DMS79 treated with DMSO at 0.1 percent for 48 hours (cell line): ENCODE measurements at regions not wholly inside any gene's neighbourhood (a gene's known extent, or its start where the extent isn't known, plus 50 kb on each side); places are given as distances from the start of the nearest gene placed in this dataset.
A peak's percentile ranks its signal among the peaks of the same experiment; 100 is the strongest.
"Not testable (repeated sequence)": the region's sequence is repeated elsewhere in the genome, so short reads cannot be mapped to it uniquely, and the experiment has no call there.

Experiments used
- DNase-seq: peaks from one replicate; lab custom pipeline; 2025; lab: John Stamatoyannopoulos, UW

DNA sequence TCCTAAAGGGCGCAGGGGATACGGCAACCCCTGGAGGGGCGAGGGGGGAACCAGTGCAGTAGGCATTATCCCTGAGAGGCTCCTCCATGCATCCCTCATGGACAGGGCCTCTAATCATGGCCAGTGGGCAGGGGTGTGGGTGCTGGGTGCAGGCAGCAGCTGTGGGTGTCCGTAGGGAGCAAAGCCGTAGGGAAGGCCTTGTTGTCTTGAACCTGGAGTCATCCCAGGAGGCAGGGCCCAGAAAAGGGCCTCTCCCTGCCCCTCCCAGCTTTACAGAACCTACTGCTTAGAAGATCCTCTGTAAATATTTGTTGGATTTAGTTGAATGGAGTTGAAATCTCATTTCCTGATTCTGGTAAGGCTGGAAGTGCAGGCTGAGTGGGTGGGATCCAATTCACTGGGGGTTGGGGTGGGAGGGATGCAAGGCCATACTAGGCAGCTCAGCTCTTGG lies 207.0 kb upstream of the HAAO start:
- DNase-seq, result peak; percentile 73

DNA sequence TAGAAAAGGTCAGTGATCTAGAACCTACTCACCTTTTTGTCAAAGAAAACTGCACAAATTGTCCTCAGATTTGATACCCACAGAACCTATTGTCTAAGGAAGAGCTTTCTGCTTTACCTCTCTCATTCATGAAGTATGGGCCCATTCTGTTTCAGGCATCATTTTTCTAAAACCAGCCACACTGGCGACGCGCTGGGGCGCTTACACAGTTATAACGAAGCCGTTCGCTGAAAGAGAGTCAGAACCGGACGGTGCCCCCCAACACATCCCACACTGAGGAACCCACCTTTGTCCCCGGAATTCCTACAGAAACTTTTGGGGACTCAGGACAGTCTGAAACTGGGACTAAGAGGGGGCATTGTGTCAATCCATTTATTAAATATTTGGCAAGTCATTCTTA lies 206.3 kb upstream of the HAAO start:
- no peak for DNase-seq

DNA sequence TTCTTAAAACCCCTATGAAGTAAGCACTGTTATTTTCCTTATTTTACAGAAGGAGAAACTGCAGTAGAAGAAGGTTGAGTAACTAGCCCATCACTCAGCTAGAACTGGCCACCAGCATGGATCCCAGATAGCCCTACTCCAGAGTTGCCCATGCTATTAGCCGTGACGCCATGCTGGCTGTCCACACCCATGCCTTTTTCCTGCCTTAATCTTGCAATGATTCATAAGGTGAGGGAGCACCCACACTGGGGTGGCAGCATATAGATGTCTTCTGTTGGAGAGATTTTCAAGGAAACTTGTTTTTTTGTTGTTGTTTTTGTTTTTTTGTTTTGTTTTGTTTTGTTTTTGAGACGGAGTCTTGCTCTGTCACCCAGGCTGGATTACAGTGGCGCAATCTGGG lies 204.1 kb upstream of the HAAO start:
- no peak for DNase-seq

- DNase-seq, result no peak
Observed at GRCh38 chr2:42995752-42996422, 203.5 kb upstream of the HAAO start.

DNA sequence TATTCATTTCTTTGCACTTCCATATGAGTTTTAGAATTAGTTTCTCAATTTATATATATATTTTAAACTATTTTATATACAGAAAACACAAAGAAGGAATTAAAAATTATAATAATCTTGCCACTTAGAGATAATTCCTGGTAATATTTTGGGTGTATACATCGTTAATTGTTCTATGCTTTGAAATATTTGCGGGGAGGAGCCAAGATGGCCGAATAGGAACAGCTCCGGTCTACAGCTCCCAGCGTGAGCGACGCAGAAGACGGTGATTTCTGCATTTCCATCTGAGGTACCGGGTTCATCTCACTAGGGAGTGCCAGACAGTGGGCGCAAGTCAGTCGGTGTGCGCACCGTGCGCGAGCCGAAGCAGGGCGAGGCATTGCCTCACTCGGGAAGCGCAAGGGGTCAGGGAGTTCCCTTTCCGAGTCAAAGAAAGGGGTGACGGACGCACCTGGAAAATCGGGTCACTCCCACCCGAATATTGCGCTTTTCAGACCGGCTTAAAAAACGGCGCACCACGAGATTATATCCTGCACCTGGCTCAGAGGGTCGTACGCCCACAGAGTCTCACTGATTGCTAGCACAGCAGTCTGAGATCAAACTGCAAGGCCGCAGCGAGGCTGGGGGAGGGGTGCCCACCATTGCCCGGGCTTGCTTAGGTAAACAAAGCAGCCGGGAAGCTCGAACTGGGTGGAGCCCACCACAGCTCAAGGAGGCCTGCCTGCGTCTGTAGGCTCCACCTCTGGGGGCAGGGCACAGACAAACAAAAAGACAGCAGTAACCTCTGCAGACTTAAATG lies 197.1 kb upstream of the HAAO start:
- DNase-seq, result not testable (repeated sequence)

DNA sequence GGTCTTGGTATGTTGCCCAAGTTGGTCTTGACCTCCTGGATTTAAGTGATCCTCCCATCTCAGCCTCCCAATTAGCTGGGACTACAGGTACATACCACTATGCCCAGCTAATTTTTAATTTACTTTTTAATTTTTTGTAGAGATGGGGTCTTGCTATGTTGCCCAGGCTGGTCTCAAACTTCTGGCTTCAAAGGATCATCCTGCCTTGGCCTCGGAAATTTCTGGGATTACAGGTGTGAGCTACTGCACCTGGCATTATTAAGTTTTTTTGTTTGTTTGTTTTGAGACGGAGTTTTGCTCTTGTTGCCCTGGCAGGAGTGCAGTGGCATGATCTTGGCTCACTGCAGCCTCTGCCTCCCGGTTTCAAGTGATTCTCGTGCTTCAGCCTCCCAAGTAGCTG lies 195.7 kb upstream of the HAAO start:
- not testable (repeated sequence) for DNase-seq

DNA sequence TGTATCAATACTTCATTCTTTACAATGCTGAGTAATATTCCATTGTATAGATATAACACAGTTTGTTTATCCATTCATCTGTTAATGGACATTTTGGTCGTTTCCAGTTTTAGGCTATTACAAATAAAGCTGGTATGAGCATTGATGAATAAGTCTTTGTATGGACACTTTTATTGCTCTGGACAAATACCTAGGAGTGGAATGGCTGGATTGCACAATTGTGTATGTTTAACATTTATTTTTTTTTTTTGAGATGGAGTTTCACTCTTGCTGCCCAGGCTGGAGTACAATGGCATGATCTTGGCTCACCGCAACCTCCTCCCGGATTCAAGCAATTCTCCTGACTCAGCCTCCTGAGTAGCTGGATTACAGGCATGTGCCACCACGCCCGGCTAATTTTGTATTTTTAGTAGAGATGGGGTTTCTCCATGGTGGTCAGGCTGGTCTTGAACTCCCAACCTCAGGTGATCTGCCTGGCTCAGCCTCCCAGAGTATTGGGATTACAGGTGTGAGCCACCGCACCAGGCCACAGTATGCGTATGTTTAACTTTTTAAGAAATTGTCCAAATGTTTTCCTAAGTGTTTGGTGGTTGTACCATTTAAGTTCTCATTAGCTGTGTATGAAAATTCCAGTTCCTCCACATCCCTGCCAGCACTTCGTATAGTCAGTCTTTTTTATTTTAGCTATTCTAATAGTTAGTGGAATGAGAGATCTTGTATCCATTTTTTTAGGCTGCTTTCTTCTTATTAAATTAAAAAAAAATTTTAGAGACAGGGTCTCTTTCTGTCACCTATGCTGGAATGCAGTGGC lies 194.9 kb upstream of the HAAO start:
- DNase-seq, result no peak

DNA sequence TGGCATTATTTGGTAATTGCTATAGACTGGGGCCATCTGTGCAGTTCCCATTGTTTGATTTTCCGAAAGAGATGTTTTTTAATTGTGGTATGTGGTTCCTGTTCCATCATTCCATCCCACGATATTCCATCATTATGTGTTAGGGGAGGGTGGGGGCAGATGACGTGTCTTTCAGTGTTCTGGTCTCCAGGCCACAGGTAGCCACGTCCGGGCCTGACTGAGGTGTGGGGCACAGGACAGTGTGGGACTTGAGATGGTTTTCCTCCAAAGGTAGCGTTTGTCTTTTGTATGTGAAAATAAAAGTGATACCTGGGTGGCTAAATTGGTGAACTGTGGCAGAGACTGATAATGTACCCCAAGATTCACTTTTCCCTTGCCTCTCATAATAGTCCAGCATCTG lies 192.2 kb upstream of the HAAO start:
- no peak for DNase-seq

DNA sequence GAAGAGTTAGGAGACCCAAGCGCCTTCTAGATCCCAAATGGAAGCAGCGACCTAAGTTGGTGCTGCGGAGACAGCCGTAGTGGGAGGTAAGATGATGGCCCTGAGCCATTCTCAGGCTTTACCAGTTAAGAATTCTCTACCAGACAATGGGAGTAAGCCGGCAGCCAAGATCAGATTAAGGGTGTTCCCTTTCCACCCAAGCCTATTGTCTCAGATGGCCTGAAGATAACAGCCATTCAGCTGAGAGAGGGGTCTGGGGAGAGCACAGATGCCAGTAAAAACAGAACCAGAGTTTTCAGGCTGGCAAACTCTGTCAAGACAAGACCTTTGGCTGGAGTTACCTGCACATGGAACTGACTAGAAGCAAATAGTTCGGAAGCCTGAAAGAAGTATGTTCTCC lies 191.7 kb upstream of the HAAO start:
- no peak for DNase-seq

GRCh38 chr2:42980764-42981416 lies 188.5 kb upstream of the HAAO start:
- DNase-seq, result no peak

GRCh38 chr2:42979870-42980763 lies 187.7 kb upstream of the HAAO start:
- no peak for DNase-seq

GRCh38 chr2:42979416-42979869 lies 187.1 kb upstream of the HAAO start:
- no peak for DNase-seq

DNA sequence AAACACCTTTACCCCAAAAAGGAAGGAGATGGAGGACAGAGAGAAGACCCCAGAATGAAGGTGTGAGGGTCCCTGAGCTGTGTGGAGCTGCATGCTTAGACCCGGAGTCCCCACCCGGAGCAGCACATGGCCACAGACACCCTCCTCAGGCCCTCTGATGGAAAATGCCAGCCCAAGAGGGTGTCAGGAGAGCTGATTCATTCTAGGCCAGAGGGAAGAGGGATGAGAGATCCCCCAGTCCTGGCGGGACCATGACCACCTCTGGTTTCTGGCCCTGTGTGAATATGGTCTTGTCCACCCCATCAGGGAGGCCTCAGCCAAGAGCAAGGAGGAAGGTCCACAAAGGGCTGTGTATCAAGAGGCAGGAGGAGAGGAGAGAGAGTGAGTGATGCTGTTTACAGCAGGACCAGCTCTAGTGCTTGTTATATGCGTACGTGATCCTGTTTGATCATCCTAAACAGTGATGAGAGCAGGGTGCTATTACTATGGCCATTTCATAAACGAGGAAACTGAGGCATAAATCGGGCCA lies 186.6 kb upstream of the HAAO start:
- DNase-seq, result no peak

- DNase-seq, result no peak
Observed at GRCh38 chr2:42978175-42978886, 185.9 kb upstream of the HAAO start.

DNA sequence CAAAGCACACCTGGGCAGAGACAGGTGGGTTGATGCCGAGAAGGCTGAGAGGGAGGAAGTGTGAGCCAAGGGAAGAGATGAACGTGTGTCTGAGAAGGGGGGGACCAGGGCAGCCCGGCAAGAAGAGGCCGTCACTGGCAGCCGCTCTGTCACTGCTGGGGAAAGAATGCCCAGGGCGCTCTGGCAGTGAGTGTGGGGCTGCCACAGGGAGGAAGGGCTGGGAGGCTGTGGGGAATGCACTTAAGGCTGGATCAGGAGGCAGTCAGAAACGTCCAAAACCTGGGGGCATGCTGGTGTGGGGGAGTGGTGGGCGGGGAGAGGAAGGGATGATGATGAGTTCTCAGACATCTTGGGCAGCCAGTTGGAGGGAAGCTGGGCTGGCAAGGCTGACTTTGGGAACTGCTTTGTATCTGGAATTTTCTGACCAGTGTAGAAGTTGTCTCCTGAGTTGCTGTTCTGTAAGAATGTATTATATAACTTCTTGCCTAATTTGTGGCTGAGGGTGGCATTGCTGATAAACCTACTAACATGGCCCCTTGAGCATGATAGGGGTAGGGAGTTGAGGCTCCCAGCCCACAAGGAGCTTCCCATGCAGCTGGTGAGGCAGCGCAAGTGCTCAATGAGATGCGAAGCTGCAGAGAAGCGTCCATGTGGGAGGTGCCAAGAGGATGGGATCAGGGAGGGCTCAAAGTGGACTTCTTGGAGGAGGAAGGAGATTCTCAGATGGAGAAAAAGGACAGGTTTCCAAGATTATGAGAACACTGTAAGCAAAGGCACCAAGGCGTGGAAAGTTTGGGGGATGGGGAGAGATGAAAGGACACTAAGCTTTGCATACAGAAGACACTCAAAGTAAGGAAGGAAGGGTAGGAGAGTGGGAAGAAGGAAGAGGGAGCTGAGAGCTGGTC lies 185.1 kb upstream of the HAAO start:
- no peak for DNase-seq

- no peak for DNase-seq
Observed at GRCh38 chr2:42976351-42976750, 184.0 kb upstream of the HAAO start.

GRCh38 chr2:42974721-42975717 lies 182.6 kb upstream of the HAAO start:
- DNase-seq, result peak; percentile 49
